H1 (cell line): ENCODE measurements at regions not wholly inside any gene's neighbourhood (a gene's known extent, or its start where the extent isn't known, plus 50 kb on each side); places are given as distances from the start of the nearest gene placed in this dataset.

ENCODE experiments used
- CHD1 ChIP-seq: IDR thresholded peaks from 2 replicates; pipeline ENCODE4 v1.6.1; 2012; ENCODE audit warnings: low read depth, low read length, improper control_type of control experiment
- KDM5A ChIP-seq: fragments of 200-600 bp; IDR thresholded peaks from 2 replicates; pipeline ENCODE4 v1.7.1; 2012; ENCODE audit warnings: mild to moderate bottlenecking, low read length, inconsistent platforms, mixed read lengths
- POLR2AphosphoS5 ChIP-seq: IDR thresholded peaks from 2 replicates; pipeline ENCODE4 v1.6.1; 2011; ENCODE audit warnings: low read depth, low read length

GRCh38 chr3:194780706-194781105 is 95.0 kb downstream of the FAM43A start (continued):
- TF ChIP-seq CHD1 (no peak), POLR2AphosphoS5 (no peak), KDM5A (no peak)
